ENCODE measurements at regions not wholly inside any gene's neighbourhood (a gene's known extent, or its start where the extent isn't known, plus 50 kb on each side); places are given as distances from the start of the nearest gene placed in this dataset.

GRCh38 chr6:163999475-164000125, 585.1 kb downstream of the QKI start:
- Histone ChIP-seq H3K36me3 (no peaks in the 10 kb centered on the region), H3K4me1 (no peaks in the 10 kb centered on the region), H3K4me3 (no peak overlapping the region), H3K27ac (no peak overlapping the region), H3K9me3 (no peaks in the 10 kb centered on the region), H3K27me3 (no peaks in the 10 kb centered on the region)
- WGBS (ENCODE audit: insufficient coverage, low coverage, low lambda C conversion rate, missing lambda C conversion rate) = 57% methylated on average over 10 of the region's 10 CpGs
- TF ChIP-seq CTCF (IDR thresholded peaks at IDR 0.05) (no peak), POLR2A (IDR thresholded peaks at IDR 0.05) (no peak)
- DNase-seq (no peak), ATAC-seq (no peak)
- intact Hi-C loops (cut with DNase I) = no loop called here

DNA sequence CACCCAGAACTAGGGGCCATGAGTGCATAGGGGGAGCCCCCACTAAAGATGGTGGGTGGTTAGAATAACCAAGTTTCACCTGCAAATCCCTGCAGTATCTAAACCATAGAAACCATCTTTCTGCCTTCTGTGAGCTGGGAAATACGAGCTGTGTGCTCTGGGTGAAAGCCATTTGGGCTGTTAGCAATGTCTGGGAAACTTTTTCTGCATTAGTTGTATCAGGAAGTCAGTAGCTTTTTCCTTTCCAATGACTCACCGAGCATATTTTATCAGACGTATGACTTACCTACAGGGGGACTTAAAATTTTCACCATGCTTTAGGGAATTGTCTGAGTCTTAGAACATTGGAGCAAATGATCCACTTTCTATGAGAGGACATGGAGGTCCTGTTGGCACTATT, 584.0 kb downstream of the QKI start:
- no peak overlapping the region for H3K4me3 ChIP-seq
- TF ChIP-seq POLR2A (IDR thresholded peaks at IDR 0.05) (no peak), CTCF (IDR thresholded peaks at IDR 0.05) (no peak)
- ATAC-seq = no peak
- no peak overlapping the region for H3K27ac ChIP-seq
- intact Hi-C loops (cut with DNase I) = no loop called here
- H3K36me3 ChIP-seq = no peaks in the 10 kb centered on the region
- 40% methylated on average over 2 of the region's 3 CpGs for WGBS (ENCODE audit: insufficient coverage, low coverage, low lambda C conversion rate, missing lambda C conversion rate)
- H3K27me3 ChIP-seq = no peaks in the 10 kb centered on the region
- DNase-seq = no peak
- H3K4me1 ChIP-seq = no peaks in the 10 kb centered on the region
- no peaks in the 10 kb centered on the region for H3K9me3 ChIP-seq

- intact Hi-C loops (cut with DNase I) = no loop called here
- WGBS (ENCODE audit: insufficient coverage, low coverage, low lambda C conversion rate, missing lambda C conversion rate) = 55% methylated on average over 5 of the region's 6 CpGs
- H3K36me3 ChIP-seq = no peaks in the 10 kb centered on the region
- no peaks in the 10 kb centered on the region for H3K27me3 ChIP-seq
- H3K9me3 ChIP-seq = no peaks in the 10 kb centered on the region
- no peaks in the 10 kb centered on the region for H3K4me1 ChIP-seq
- H3K27ac ChIP-seq = no peak overlapping the region
- no peak for TF ChIP-seq CTCF (IDR thresholded peaks at IDR 0.05)
- no peak for TF ChIP-seq POLR2A (IDR thresholded peaks at IDR 0.05)
- DNase-seq = no peak
- ATAC-seq = no peak
- no peak overlapping the region for H3K4me3 ChIP-seq
These were observed 582.0 kb downstream of the QKI start for GRCh38 chr6:163996491-163996890.

- H3K36me3 ChIP-seq = no peaks in the 10 kb centered on the region
- no peaks in the 10 kb centered on the region for H3K4me1 ChIP-seq
- H3K4me3 ChIP-seq = no peak overlapping the region
- DNase-seq (no peak), ATAC-seq (no peak)
- H3K27ac ChIP-seq = no peak overlapping the region
- 52% methylated on average over 4 of the region's 5 CpGs for whole genome bisulfite sequencing (ENCODE audit: insufficient coverage, low coverage, low lambda C conversion rate, missing lambda C conversion rate)
- intact Hi-C loops (cut with DNase I) = no loop called here
- H3K9me3 ChIP-seq = no peaks in the 10 kb centered on the region
- H3K27me3 ChIP-seq = no peaks in the 10 kb centered on the region
- TF ChIP-seq POLR2A (IDR thresholded peaks at IDR 0.05) = no peak
- no peak for TF ChIP-seq CTCF (IDR thresholded peaks at IDR 0.05)
These were observed 580.0 kb downstream of the QKI start for GRCh38 chr6:163994566-163994965.

DNA sequence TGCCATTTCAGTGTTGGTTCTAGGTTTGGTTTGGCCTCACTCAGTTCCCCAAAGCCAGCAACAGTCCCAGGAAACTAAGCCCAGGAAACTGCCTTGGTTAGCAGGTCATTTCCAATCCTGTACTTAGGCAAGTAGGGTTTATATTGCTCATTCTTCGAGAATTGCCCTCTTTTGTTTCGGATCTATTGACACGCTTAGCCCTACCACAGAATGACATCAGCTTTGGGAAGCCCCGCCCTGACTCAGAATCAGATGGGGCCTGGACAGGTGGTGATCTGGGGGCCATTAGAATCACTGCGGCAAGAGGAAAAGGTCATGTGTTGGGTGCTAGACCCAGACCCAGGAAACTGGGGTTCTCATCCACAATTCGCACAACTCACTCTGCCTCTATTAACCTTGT, 578.2 kb downstream of the QKI start:
- TF ChIP-seq CTCF (IDR thresholded peaks at IDR 0.05) (no peak), POLR2A (IDR thresholded peaks at IDR 0.05) (no peak)
- Histone ChIP-seq H3K4me3 (no peak overlapping the region), H3K36me3 (no peaks in the 10 kb centered on the region), H3K9me3 (no peaks in the 10 kb centered on the region), H3K4me1 (no peaks in the 10 kb centered on the region), H3K27me3 (no peaks in the 10 kb centered on the region), H3K27ac (no peak overlapping the region)
- intact Hi-C loops (cut with DNase I) = no loop called here
- DNase-seq (no peak), ATAC-seq (no peak)
- 78% methylated on average over 6 of the region's 6 CpGs for WGBS (ENCODE audit: insufficient coverage, low coverage, low lambda C conversion rate, missing lambda C conversion rate)
